AG04449 (cell line): ENCODE measurements at regions not wholly inside any gene's neighbourhood (a gene's known extent, or its start where the extent isn't known, plus 50 kb on each side); places are given as distances from the start of the nearest gene placed in this dataset.
"Not testable (repeated sequence)": the region's sequence is repeated elsewhere in the genome, so short reads cannot be mapped to it uniquely, and the experiment has no call there.

Experiments used
- CTCF ChIA-PET: fragments of 350-600 bp; formaldehyde crosslinking; extraction: SDS; loops from one replicate; lab custom pipeline; 2021; ENCODE audit warnings: antibody characterized with exemption; lab: Yijun Ruan, JAX
- POLR2A ChIA-PET: fragments of 400-600, 350-600 bp; formaldehyde crosslinking; extraction: SDS; loops from one replicate; lab custom pipeline; 2020; ENCODE audit warnings: antibody characterized with exemption, inconsistent platforms; lab: Yijun Ruan, JAX
- DNase-seq: peaks from one replicate; pipeline ENCODE4 v3.0.0-alpha.2; 2010; ENCODE audit warnings: low read depth, low spot score
- H3K4me3 ChIP-seq: 2 replicates; pipeline ENCODE4 v1.5.1; 2011; ENCODE audit warnings: low read depth, mild to moderate bottlenecking, control low read depth, low read length
- CTCF ChIP-seq: IDR thresholded peaks from one replicate; pipeline ENCODE4 v1.5.1; 2011; ENCODE audit warnings: mild to moderate bottlenecking, moderate library complexity, low read length, control low read depth, inconsistent platforms; ENCODE audit not compliant: insufficient read depth; ENCODE audit errors: missing control alignments

DNA sequence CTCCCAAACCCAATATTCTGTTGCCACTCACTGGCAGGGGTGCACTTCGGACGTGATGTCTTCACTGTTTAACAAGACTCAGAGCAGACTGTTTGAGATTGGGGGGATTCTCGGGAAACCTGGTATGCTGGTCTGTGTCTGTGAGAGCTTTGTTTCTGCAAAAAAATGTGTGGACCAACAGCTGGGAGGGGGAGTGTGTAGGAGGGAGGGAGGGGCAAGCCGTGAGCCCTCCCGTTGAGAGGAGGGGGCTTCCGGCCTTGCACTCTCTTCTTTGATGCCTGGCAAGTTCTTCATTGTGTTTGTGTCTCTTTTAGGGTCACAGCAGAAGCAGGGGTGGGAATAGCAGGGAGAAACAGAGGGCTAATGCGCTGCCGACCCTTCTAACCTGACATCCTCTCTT is 74.9 kb upstream of the NDN start:
- ChIA-PET CTCF (no interaction called here), POLR2A (no interaction called here)
- H3K4me3 ChIP-seq = no peak overlapping the region
- TF ChIP-seq CTCF = no peak
- no peak for DNase-seq

- ChIA-PET CTCF (no interaction called here), POLR2A (no interaction called here)
- no peak for TF ChIP-seq CTCF
- no peak overlapping the region for H3K4me3 ChIP-seq
- DNase-seq = no peak
Measured at GRCh38 chr15:23763021-23763420, 75.9 kb upstream of the NDN start.

DNA sequence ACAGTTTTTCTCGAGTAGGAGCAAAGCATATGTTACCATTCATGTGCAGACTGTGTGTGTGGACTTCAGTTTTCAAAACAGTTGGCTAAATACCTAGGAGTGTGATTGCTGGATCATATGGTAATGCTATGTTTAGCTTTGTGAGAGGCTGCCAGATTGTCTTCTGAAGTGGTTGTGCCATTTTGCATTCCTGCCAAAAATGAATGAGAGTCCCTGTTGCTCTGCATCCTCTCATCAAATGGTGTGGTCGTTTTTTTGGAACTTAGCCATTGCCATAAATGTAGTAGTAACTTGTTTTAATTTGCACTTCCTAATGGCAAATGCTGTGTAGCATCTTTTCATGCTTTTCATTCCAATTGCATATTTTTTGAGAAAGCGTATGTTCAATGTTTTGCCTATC is 77.2 kb upstream of the NDN start:
- H3K4me3 ChIP-seq = no peak overlapping the region
- no peak for TF ChIP-seq CTCF
- DNase-seq = no peak
- POLR2A ChIA-PET = no interaction called here
- CTCF ChIA-PET = no interaction called here

- H3K4me3 ChIP-seq = no peak overlapping the region
- TF ChIP-seq CTCF = no peak
- ChIA-PET CTCF (no interaction called here), POLR2A (no interaction called here)
- no peak for DNase-seq
Measured at GRCh38 chr15:23764716-23765115, 77.6 kb upstream of the NDN start.

DNA sequence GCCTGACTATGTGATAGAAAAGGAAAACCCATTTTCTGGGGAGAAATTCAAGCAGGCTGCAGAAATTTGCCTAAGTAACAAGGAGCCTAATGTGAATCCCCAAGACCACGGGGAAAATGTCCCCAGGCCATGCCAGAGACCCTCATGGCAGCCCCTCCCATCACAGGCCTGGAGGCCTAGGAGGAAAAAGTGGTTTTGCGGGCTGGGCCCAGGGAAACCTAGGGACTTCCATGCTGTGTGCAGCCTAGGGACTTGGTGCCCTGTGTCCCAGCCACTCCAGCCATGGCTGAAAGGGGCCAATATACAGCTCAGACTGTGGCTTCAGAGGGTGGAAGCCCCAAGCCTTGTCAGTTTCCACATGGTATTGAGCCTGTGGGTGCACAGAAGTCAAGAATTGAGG is 79.7 kb upstream of the NDN start:
- POLR2A ChIA-PET, DNase-seq, H3K4me3 ChIP-seq, CTCF ChIA-PET: not testable (repeated sequence)

- TF ChIP-seq CTCF = no peak
- ChIA-PET POLR2A (no interaction called here), CTCF (no interaction called here)
- no peak for DNase-seq
- H3K4me3 ChIP-seq = no peak overlapping the region
Measured at GRCh38 chr15:23773093-23773492, 86.0 kb upstream of the NDN start.

DNA sequence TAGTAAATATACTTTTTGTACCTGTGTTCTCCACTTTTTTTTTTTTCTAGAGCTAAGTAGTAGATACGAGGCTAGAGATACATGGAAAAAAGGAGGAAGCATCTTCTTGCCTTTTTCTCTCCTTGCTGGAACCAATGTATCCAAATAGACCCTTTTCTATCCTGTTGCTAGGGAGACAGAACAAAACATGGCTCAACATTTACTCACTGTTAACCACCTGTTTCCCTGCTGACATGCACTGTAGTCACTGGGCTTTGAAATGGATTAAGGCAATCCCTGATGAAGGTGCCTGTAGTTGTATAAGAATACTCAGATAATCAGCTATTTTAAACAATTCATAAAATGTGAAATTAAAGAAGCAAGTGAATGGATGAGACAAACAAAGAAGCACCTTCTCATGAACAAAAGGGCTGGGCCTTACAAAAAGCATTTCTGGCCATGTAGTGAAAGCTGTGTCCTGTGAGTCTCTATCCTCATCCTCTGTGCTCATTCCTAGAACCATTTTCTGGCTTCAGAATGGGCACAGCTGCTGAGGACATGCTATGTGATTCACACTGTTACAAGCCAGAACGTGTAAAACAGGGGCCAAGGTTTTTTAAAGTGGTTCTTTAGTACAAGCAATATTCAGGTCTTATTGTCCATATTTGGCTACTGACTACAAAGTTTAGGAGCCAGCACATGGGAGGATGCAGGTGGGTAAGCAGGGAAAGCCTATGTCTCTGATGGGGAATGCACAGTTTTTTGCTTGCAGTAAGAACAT is 100.4 kb upstream of the NDN start:
- DNase-seq = no peak
- POLR2A ChIA-PET = no interaction called here
- no peak overlapping the region for H3K4me3 ChIP-seq
- CTCF ChIA-PET = no interaction called here
- no peak for TF ChIP-seq CTCF
